ENCODE measurements at regions not wholly inside any gene's neighbourhood (a gene's known extent, or its start where the extent isn't known, plus 50 kb on each side); places are given as distances from the start of the nearest gene placed in this dataset.

DNA sequence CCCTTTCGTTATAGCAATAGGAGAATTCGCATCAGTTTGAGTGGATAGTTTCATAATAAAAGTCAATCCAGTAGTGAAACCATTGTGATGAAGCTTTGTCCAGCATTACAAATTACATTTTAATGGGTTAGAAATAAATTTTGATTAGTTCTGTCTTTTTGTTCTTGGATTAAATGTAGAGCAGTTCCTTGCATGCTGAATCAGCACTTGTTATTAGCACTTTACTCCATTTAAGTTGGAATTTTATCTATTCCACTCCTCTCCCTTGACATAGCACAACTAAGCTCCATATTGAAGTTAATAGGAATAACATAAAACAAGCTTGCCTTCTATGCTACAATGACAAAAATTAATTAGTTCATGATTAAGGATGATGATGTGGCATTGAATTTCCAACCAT lies 624.1 kb downstream of the CCDC85A start:
- FAIRE-seq (no peak), DNase-seq (ENCODE audit: low read depth in 1 of 2, low spot score in 2 of 2) (no peak)
- CTCF ChIA-PET (ENCODE audit: partially characterized antibody) = interaction anchor here (0.6 kb wide), 1 partner anchor 626 kb away, joined by 3 read pairs; no protein-coding TSS in a partner anchor
- Histone ChIP-seq H2BK15ac (ENCODE audit: low read length) (no peak overlapping the region), H3K36me3 (ENCODE audit: control insufficient read depth in 2 of 4, insufficient read depth in 4 of 4, low read length in 3 of 4) (no peaks in the 10 kb centered on the region; a peak in 1 of 8 replicates), H3K27me3 (replicated peaks in 1 of 4; ENCODE audit: control insufficient read depth in 3 of 4, extremely low read depth in 1 of 4, insufficient read depth in 3 of 4, low read length in 3 of 4) (no peaks in the 10 kb centered on the region), H3K9me3 (ENCODE audit: insufficient read depth in 2 of 2, low read depth in 1 of 2, low read length in 1 of 2) (no peaks in the 10 kb centered on the region), H2AK5ac (ENCODE audit: low read depth, low read length) (no peak overlapping the region), H3K23me2 (ENCODE audit: low read depth, low read length) (no peaks in the 10 kb centered on the region), H3K27ac (ENCODE audit: low read depth, low read length) (no peak overlapping the region), H3K79me1 (ENCODE audit: low read depth, low read length) (no peaks in the 10 kb centered on the region), H4K8ac (ENCODE audit: extremely low read depth, insufficient read depth, low read length) (no peak overlapping the region), H3K4me2 (ENCODE audit: insufficient read depth in 1 of 2, low read depth in 2 of 2, low read length in 2 of 2) (no peak overlapping the region), H3K56ac (replicated peaks; ENCODE audit: insufficient read length, low read depth, low read length) (no peak overlapping the region), H2BK20ac (ENCODE audit: low read length) (no peak overlapping the region), H3K9ac (replicated peaks in 1 of 4; ENCODE audit: extremely low read depth in 1 of 4, low read depth in 3 of 4, low read length in 3 of 4) (no peak overlapping the region), H2AFZ (ENCODE audit: low read length) (no peak overlapping the region), H4K5ac (ENCODE audit: insufficient read length, low read depth, low read length) (no peak overlapping the region), H2BK5ac (ENCODE audit: low read depth, low read length) (no peak overlapping the region), H3K14ac (ENCODE audit: insufficient read length) (no peak overlapping the region), H4K20me1 (replicated peaks in 1 of 2; ENCODE audit: control insufficient read depth in 1 of 2, insufficient read depth in 2 of 2, low read length in 2 of 2) (no peaks in the 10 kb centered on the region), H3K79me2 (ENCODE audit: control insufficient read depth in 1 of 2, insufficient read depth in 2 of 2, low read length in 2 of 2) (no peaks in the 10 kb centered on the region), H3K4ac (replicated peaks; ENCODE audit: insufficient read length, low read depth, low read length) (no peak overlapping the region), H3K23ac (ENCODE audit: insufficient read length) (no peak overlapping the region), H4K91ac (replicated peaks; ENCODE audit: insufficient read length, low read length) (no peak overlapping the region), H2BK12ac (ENCODE audit: low read depth, low read length) (no peak overlapping the region), H3K4me3 (ENCODE audit: extremely low read depth in 1 of 4, insufficient read depth in 2 of 4, low read depth in 3 of 4, low read length in 4 of 4) (no peak overlapping the region), H3K4me1 (replicated peaks in 1 of 4; ENCODE audit: control insufficient read depth in 3 of 4, insufficient read depth in 4 of 4, low read length in 3 of 4) (no peaks in the 10 kb centered on the region), H2BK120ac (replicated peaks; ENCODE audit: low read depth, low read length) (no peak overlapping the region), H3K18ac (ENCODE audit: extremely low read depth, low read length) (no peak overlapping the region)
- TF ChIP-seq CBX5 (IDR thresholded peaks at IDR 0.05; ENCODE audit: low read depth, low read length) (no peak), SIX5 (IDR thresholded peaks at IDR 0.05; ENCODE audit: low read depth, low read length) (no peak), SP1 (IDR thresholded peaks at IDR 0.05; ENCODE audit: low read depth, low read length) (no peak)
- whole genome bisulfite sequencing, 2 experiments (ENCODE audit: extremely low coverage in 1 of 2, insufficient coverage in 1 of 2, insufficient read length in 1 of 2, insufficient replicate concordance in 2 of 2, low coverage in 1 of 2, low lambda C conversion rate in 2 of 2, missing lambda C conversion rate in 1 of 2) = 92% methylated on average over 2 of the region's 2 CpGs; no CpG with 5 or more reads in 1 of the 2 experiments
- POLR2A ChIA-PET (ENCODE audit: partially characterized antibody) = no interaction called here

Measured in H1 (cell line).